ENCODE measurements at regions not wholly inside any gene's neighbourhood (a gene's known extent, or its start where the extent isn't known, plus 50 kb on each side); places are given as distances from the start of the nearest gene placed in this dataset.

DNA sequence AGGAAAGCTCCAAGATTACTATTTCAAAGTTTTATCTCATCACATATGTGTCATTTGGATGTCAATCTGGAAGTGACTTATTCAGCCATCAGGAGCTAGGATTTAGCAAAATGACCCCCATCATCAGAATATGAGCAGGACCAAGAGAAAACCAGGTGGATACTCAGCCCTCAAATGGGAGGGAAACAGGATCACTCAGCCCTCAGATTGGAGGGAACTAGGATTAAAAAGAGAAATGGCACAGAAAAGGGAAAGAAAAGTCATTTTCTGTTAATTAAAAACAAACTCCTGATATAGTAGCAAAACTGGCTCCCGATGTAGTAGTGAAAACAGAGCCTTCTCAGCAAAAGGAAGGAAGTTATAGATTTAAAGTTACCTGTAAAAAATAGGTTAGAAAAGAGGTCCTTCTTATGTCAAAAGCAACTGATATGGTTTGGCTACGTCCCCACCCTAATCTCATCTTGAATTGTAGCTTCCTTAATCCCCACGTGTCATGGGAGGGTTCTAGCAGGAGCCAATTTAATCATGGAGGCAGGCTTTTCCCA, 69.0 kb upstream of the MYCN start:
- TF ChIP-seq, protein P1, sequence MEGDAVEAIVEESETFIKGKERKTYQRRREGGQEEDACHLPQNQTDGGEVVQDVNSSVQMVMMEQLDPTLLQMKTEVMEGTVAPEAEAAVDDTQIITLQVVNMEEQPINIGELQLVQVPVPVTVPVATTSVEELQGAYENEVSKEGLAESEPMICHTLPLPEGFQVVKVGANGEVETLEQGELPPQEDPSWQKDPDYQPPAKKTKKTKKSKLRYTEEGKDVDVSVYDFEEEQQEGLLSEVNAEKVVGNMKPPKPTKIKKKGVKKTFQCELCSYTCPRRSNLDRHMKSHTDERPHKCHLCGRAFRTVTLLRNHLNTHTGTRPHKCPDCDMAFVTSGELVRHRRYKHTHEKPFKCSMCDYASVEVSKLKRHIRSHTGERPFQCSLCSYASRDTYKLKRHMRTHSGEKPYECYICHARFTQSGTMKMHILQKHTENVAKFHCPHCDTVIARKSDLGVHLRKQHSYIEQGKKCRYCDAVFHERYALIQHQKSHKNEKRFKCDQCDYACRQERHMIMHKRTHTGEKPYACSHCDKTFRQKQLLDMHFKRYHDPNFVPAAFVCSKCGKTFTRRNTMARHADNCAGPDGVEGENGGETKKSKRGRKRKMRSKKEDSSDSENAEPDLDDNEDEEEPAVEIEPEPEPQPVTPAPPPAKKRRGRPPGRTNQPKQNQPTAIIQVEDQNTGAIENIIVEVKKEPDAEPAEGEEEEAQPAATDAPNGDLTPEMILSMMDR (IDR thresholded peaks at IDR 0.05; ENCODE audit: low read depth, low read length, missing control alignments): no peak
- no peak overlapping the region for H3K4me3 ChIP-seq (ENCODE audit: low read depth, low read length)
- DNase-seq (ENCODE audit: low read depth): no peak
- in situ Hi-C loops (cut with HindIII; ENCODE audit: low sequenced_read_pairs): no loop called here

DNA sequence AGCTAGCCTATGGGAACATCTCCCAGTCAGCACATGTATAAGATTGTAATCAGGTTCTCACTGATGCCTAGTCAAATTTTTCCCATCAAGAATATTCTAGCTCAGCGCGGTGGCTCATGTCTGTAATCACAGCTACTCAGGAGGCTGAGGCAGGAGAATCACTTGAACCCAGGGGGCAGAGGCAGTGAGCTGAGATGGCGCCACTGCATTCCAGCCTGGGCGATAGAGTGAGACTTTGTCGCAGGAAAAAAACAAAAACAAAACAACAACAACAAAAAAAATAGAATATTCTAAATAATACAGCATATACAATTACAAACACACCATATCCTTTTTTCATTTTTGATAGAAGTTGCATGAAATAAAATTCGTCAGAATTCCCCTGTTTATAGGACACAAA, 67.5 kb upstream of the MYCN start:
- in situ Hi-C loops (cut with HindIII; ENCODE audit: low sequenced_read_pairs): no loop called here
- no peak overlapping the region for H3K4me3 ChIP-seq (ENCODE audit: low read depth, low read length)
- TF ChIP-seq, protein P1 (IDR thresholded peaks at IDR 0.05; ENCODE audit: low read depth, low read length, missing control alignments): no peak
- no peak for DNase-seq (ENCODE audit: low read depth)

DNA sequence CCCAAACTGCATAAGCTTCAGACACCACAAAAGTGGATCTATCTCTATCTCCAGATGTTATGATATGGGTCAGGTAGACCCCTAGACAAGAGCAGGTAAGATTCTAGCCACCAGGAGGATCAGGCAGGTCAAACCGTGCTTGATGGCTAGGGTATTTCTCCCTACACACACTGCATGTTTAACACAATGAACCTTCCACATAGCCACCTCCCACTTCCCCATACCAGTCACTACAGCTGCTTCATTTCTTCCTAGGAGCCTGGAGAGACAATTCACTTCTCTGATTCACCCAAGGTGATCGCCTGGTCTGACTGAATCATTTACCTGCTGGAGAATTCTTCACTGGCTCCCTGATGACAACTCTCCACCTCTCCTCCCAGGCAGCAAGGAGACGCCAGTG, 66.0 kb upstream of the MYCN start:
- no peak for DNase-seq (ENCODE audit: low read depth)
- in situ Hi-C loops (cut with HindIII; ENCODE audit: low sequenced_read_pairs): no loop called here
- TF ChIP-seq, protein P1 (IDR thresholded peaks at IDR 0.05; ENCODE audit: low read depth, low read length, missing control alignments): no peak
- H3K4me3 ChIP-seq (ENCODE audit: low read depth, low read length): no peak overlapping the region

DNA sequence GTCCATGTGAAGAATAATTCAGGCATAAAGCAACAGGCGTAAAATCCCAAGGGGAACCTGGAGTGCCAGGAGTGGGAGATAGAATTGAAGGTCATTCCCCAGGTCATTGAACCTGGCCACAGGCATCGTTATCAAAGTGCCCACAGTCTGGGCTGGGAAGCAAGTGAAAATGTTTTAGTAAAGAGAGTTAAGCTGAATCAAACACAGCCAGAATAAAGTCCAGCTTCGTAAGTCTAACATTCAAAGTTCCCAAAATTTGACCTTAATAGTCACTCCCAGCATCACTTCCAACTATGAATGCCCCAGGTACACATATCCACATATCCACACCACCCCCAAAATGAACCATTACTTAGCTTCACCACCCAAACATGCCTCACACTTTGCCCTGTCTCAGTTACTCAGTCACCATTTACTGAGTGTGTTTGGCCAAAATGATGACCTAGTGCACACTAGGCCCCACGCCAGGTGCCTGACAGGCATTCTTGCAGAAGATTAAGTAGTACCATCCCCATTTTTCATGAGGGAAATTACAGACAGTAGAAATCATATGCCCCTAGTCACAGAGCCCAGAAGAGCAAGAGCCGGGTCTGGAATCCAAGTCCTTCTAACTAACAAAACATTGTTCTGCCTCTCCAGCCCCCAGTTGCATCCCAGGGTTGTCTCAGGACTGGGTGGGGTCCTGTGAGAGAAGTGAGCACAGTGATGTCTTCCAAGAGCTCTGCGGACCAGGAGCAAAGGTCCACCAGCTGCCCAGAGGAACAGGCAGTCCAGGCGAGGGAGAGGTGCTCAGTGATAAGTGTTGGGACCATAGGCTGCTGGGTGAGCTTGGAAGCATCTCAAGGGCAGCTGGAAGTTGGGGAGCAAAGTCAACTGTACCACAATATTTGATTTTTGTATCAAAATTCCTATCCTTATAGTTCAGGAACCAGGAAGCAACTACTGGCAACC, 65.2 kb upstream of the MYCN start:
- DNase-seq (ENCODE audit: low read depth): no peak
- TF ChIP-seq, protein P1 (IDR thresholded peaks at IDR 0.05; ENCODE audit: low read depth, low read length, missing control alignments): no peak
- H3K4me3 ChIP-seq (ENCODE audit: low read depth, low read length): no peak overlapping the region
- in situ Hi-C loops (cut with HindIII; ENCODE audit: low sequenced_read_pairs): no loop called here

DNA sequence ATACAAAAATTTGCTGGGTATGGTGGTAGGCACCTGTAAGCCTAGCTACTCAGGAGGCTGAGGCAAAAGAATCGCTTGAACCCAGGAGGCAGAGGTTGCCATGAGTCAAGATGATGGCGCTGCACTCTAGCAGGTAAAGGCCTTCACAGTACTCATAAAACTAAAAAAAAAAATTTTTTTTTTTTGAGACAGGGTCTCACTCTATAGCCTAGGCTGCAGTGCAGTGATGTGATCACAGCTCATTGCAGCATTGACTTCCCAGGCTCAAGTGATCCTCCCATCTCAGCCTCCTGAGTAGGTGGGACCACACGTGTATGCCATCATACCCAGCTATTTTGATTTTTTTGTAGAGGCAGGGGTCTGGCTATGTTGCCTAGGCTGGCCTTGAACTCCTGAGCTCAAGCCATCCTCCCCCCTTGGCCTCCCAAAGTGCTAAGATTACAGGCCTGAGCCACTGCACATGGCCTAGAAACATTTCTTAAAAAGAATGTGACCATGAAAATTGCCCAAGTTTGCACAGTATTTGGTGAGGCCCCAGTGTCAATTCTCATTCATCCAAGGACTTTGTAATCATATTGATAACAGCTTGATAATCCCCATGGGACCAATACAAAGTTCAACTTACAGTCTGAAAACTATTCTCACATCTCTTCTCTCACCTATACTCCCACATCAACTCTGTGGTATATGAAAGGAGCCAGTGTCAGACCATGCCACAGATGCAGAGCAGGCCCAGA, 64.2 kb upstream of the MYCN start:
- H3K4me3 ChIP-seq (ENCODE audit: low read depth, low read length): no peak overlapping the region
- in situ Hi-C loops (cut with HindIII; ENCODE audit: low sequenced_read_pairs): no loop called here
- TF ChIP-seq, protein P1 (IDR thresholded peaks at IDR 0.05; ENCODE audit: low read depth, low read length, missing control alignments): no peak
- DNase-seq (ENCODE audit: low read depth): no peak

Measured in astrocyte of the cerebellum (primary cell).